GM12864 (cell line): ENCODE measurements at regions not wholly inside any gene's neighbourhood (a gene's known extent, or its start where the extent isn't known, plus 50 kb on each side); places are given as distances from the start of the nearest gene placed in this dataset.

Experiments
- DNase-seq: peaks from one replicate; pipeline ENCODE4 v3.0.0-alpha.2; 2011; ENCODE audit warnings: low read depth
- H3K4me3 ChIP-seq: 2 replicates; pipeline ENCODE4 v1.5.1; 2011; ENCODE audit warnings: mild to moderate bottlenecking, low read depth, low read length, control low read depth
- CTCF ChIP-seq: IDR thresholded peaks from 2 replicates; pipeline ENCODE4 v1.5.1; 2011; ENCODE audit warnings: low read depth, mild to moderate bottlenecking, moderate library complexity, low read length, control low read depth, inconsistent platforms; ENCODE audit errors: missing control alignments

GRCh38 chr5:39519566-39520231 is 94.9 kb upstream of the DAB2 start:
- no peak for TF ChIP-seq CTCF
- no peak overlapping the region for H3K4me3 ChIP-seq
- DNase-seq = no peak

DNA sequence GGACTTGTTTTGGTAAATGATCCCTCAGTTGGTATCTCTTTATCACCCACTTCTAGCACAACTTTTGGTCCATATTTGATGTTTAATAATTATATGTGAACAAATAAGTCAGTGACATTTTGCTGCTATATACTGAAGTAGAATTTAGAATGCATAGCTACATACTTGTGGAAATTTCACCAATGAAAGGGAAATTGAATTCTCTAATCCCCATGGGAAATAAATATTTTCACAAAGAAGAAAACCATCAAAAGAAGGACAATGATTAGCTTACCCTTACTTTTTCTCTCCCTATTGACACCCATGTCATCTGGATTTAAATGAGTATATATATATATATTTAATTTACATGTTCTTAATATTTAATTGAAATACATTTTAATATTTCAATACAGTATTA is 94.3 kb upstream of the DAB2 start:
- H3K4me3 ChIP-seq = no peak overlapping the region
- DNase-seq = no peak
- no peak for TF ChIP-seq CTCF

GRCh38 chr5:39518516-39518915 is 93.7 kb upstream of the DAB2 start:
- no peak for DNase-seq
- no peak for TF ChIP-seq CTCF
- H3K4me3 ChIP-seq = no peak overlapping the region

DNA sequence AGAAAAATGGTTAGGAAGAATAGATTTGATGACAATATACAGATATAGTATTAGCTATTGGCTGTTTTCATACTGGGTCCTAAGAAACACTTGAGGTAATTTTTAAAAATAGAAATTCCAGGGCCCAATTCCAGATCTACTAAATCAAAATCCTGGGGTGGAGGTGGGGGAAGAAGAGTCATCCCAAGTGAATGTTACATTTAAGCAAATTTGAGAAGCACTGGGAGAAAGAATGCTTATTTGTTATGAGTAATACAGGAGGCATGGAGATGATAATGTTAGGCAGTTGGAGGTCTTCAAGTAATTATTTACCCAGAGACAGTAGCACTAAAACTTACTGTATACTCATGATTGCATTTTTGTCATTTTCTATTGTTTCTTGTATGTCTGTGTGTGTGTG is 93.0 kb upstream of the DAB2 start:
- H3K4me3 ChIP-seq = no peak overlapping the region
- no peak for DNase-seq
- TF ChIP-seq CTCF = no peak

DNA sequence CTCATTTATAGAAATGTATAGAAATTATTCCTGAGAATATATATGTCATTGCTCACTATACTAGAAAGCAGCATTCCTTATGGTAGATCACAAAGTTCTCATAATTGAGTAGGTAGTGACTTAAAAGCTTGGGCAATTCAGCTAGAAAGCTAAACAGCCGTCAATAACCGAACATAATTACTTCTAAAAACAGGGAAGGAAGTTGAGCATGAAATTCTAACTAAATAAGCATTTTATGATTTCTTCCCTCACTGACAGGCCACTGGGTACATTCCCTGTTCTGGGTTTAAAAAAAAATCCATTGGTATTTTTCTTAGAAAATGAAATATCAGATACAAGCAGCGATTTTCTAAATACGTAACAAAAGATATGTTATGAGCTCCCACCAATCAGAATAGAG is 91.1 kb upstream of the DAB2 start:
- no peak for TF ChIP-seq CTCF
- no peak overlapping the region for H3K4me3 ChIP-seq
- DNase-seq = no peak

GRCh38 chr5:39513236-39513635 is 88.5 kb upstream of the DAB2 start:
- no peak overlapping the region for H3K4me3 ChIP-seq
- TF ChIP-seq CTCF = no peak
- no peak for DNase-seq

GRCh38 chr5:39506211-39506610 is 81.4 kb upstream of the DAB2 start:
- no peak for TF ChIP-seq CTCF
- DNase-seq = no peak
- no peak overlapping the region for H3K4me3 ChIP-seq
